ENCODE measurements at regions not wholly inside any gene's neighbourhood (a gene's known extent, or its start where the extent isn't known, plus 50 kb on each side); places are given as distances from the start of the nearest gene placed in this dataset.

DNA sequence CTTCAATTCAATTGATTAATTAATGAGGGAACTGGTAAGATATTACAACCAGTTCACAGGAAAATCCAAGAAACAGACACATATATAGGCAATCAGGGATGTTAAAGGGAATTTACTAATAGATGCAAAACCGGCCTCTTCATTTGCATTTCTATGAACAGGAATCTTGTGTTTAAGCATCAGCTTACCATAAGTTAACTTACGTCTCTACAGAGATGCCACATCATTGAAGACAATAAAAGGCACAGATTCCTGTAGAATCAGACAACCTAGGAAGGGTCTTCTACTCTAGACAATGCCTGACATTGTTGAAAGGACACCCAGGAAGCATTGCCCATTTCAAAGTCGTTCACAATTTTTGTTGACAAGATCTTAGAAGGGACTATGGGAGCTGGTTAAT lies 93.0 kb upstream of the EPCAM start:
- dilution Hi-C loops (cut with HindIII; ENCODE audit: low sequenced_read_pairs, unreplicated experiment) (no loop called here), in situ Hi-C loops (cut with MboI; ENCODE audit: low sequenced_read_pairs) (no loop called here), intact Hi-C loops (cut with micrococcal nuclease) (no loop called here)
- no peak overlapping the region for H3K27ac ChIP-seq (ENCODE audit: insufficient read depth, low read length)
- H3K36me3 ChIP-seq (ENCODE audit: control insufficient read depth, insufficient read depth, low read length), result no peaks in the 10 kb centered on the region
- H3K79me1 ChIP-seq (ENCODE audit: low read depth in 1 of 2, low read length in 2 of 2), result peaks cover 14 to 39% of the 10 kb centered on the region in 2 experiments
- H4K20me1 ChIP-seq (ENCODE audit: insufficient read depth, low read length), result no peaks in the 10 kb centered on the region
- H3K9me1 ChIP-seq (ENCODE audit: insufficient read depth, low read length), result peaks cover 15% of the 10 kb centered on the region
- H4K8ac ChIP-seq (ENCODE audit: low read depth in 2 of 2, low read length in 2 of 2), result no peak overlapping the region
- H3K4ac ChIP-seq (ENCODE audit: low read depth, low read length), result no peak overlapping the region
- H3K23ac ChIP-seq (ENCODE audit: low read depth, low read length), result no peak overlapping the region
- no peak overlapping the region for H4K91ac ChIP-seq (ENCODE audit: insufficient read depth, low read depth, low read length)
- CTCF ChIA-PET, result interaction anchor here (0.6 to 1.2 kb wide), 3 partner anchors 50 to 304 kb away, joined by 3 to 6 read pairs (median 5); no protein-coding TSS in a partner anchor
- no peak overlapping the region for H3K56ac ChIP-seq (ENCODE audit: extremely low read depth, insufficient read depth, low read length)
- no peaks in the 10 kb centered on the region for H3K27me3 ChIP-seq (ENCODE audit: control insufficient read depth, insufficient read depth, low read length)
- no peak overlapping the region for H3K14ac ChIP-seq (replicated peaks; ENCODE audit: low read depth, low read length)
- POLR2A ChIA-PET (ENCODE audit: unreplicated experiment), result no interaction called here
- BruUV-seq (replicated peaks), result no TSS peak
- no peak overlapping the region for H2AK5ac ChIP-seq (ENCODE audit: low read depth, low read length)
- TF ChIP-seq MAFK (IDR thresholded peaks at IDR 0.05; ENCODE audit: low read depth, low read length), result no peak
- TF ChIP-seq, protein P1, sequence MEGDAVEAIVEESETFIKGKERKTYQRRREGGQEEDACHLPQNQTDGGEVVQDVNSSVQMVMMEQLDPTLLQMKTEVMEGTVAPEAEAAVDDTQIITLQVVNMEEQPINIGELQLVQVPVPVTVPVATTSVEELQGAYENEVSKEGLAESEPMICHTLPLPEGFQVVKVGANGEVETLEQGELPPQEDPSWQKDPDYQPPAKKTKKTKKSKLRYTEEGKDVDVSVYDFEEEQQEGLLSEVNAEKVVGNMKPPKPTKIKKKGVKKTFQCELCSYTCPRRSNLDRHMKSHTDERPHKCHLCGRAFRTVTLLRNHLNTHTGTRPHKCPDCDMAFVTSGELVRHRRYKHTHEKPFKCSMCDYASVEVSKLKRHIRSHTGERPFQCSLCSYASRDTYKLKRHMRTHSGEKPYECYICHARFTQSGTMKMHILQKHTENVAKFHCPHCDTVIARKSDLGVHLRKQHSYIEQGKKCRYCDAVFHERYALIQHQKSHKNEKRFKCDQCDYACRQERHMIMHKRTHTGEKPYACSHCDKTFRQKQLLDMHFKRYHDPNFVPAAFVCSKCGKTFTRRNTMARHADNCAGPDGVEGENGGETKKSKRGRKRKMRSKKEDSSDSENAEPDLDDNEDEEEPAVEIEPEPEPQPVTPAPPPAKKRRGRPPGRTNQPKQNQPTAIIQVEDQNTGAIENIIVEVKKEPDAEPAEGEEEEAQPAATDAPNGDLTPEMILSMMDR (conservative IDR thresholded peaks at IDR 0.05; ENCODE audit: low read depth, low read length), result no peak
- TF ChIP-seq, protein P2, sequence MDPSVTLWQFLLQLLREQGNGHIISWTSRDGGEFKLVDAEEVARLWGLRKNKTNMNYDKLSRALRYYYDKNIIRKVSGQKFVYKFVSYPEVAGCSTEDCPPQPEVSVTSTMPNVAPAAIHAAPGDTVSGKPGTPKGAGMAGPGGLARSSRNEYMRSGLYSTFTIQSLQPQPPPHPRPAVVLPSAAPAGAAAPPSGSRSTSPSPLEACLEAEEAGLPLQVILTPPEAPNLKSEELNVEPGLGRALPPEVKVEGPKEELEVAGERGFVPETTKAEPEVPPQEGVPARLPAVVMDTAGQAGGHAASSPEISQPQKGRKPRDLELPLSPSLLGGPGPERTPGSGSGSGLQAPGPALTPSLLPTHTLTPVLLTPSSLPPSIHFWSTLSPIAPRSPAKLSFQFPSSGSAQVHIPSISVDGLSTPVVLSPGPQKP (IDR thresholded peaks at IDR 0.05; ENCODE audit: borderline replicate concordance, low read depth, low read length), result no peak
- TF ChIP-seq FOS (IDR thresholded peaks at IDR 0.05; ENCODE audit: low read depth, low read length), result no peak
- TF ChIP-seq RFX5 (IDR thresholded peaks at IDR 0.05; ENCODE audit: low read depth, low read length), result no peak
- TF ChIP-seq POLR2A (IDR thresholded peaks at IDR 0.05; ENCODE audit: low read depth, low read length), result no peak
- TF ChIP-seq MAZ (IDR thresholded peaks at IDR 0.05; ENCODE audit: borderline replicate concordance, low read depth, low read length), result no peak
- TF ChIP-seq, protein P3, sequence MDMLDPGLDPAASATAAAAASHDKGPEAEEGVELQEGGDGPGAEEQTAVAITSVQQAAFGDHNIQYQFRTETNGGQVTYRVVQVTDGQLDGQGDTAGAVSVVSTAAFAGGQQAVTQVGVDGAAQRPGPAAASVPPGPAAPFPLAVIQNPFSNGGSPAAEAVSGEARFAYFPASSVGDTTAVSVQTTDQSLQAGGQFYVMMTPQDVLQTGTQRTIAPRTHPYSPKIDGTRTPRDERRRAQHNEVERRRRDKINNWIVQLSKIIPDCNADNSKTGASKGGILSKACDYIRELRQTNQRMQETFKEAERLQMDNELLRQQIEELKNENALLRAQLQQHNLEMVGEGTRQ (IDR thresholded peaks at IDR 0.05; ENCODE audit: low read depth, low read length), result no peak
- no peak for TF ChIP-seq CHD1 (IDR thresholded peaks at IDR 0.05; ENCODE audit: low read depth, low read length)
- TF ChIP-seq MXI1 (IDR thresholded peaks at IDR 0.05; ENCODE audit: borderline replicate concordance, low read depth, low read length), result no peak
- TF ChIP-seq NFE2L2 (IDR thresholded peaks at IDR 0.05; ENCODE audit: low read depth, low read length), result no peak
- TF ChIP-seq CEBPB (IDR thresholded peaks at IDR 0.05; ENCODE audit: low read depth, low read length), result no peak
- no peak for TF ChIP-seq SMC3 (IDR thresholded peaks at IDR 0.05; ENCODE audit: low read depth, low read length)
- no peak overlapping the region for H2BK5ac ChIP-seq (ENCODE audit: low read depth, low read length, poor library complexity, severe bottlenecking)
- H2BK20ac ChIP-seq (ENCODE audit: low read depth, low read length), result no peak overlapping the region
- no peak overlapping the region for H3K4me3 ChIP-seq (ENCODE audit: insufficient read depth, low read depth, low read length)
- no peak overlapping the region for H2BK15ac ChIP-seq (ENCODE audit: low read depth, low read length)
- no peak overlapping the region for H3K4me2 ChIP-seq (ENCODE audit: low read depth, low read length)
- no peaks in the 10 kb centered on the region for H3K9me3 ChIP-seq (ENCODE audit: control insufficient read depth, insufficient read depth, low read length)
- DNase-seq (no peak), ATAC-seq (ENCODE audit: low read depth) (no peak)
- H4K5ac ChIP-seq (ENCODE audit: low read depth, low read length), result no peak overlapping the region
- no CpG with 5 or more reads among the region's 3 CpGs for WGBS, 2 experiments (ENCODE audit: extremely low coverage in 2 of 2, insufficient read length in 1 of 2)
- H2BK120ac ChIP-seq (ENCODE audit: low read depth, low read length), result no peak overlapping the region
- no peak overlapping the region for H2AK9ac ChIP-seq (replicated peaks; ENCODE audit: low read depth, low read length, poor library complexity)
- H2AFZ ChIP-seq (replicated peaks; ENCODE audit: low read length, poor library complexity), result no peak overlapping the region
- peaks cover 13% of the 10 kb centered on the region for H3K4me1 ChIP-seq (ENCODE audit: control insufficient read depth, insufficient read depth, low read length)
- H3K18ac ChIP-seq (ENCODE audit: low read depth, low read length), result no peak overlapping the region
- no peak overlapping the region for H3K9ac ChIP-seq (ENCODE audit: low read depth, low read length)

Measured in IMR-90 (cell line).